Neural cell (in vitro differentiated cells): ENCODE measurements at regions not wholly inside any gene's neighbourhood (a gene's known extent, or its start where the extent isn't known, plus 50 kb on each side); places are given as distances from the start of the nearest gene placed in this dataset.
"Not testable (repeated sequence)": the region's sequence is repeated elsewhere in the genome, so short reads cannot be mapped to it uniquely, and the experiment has no call there.

Experiments
- H2AFZ ChIP-seq: fragments of 200-600, 300-800 bp; sonication (generic), shearing (Covaris generic); 2 replicates; pipeline ENCODE4 v1.6.0; 2014; ENCODE audit warnings: low read depth, mild to moderate bottlenecking, antibody characterized with exemption, low read length, moderate library complexity
- H3F3A ChIP-seq: fragments of 200-600 bp; shearing (Covaris generic); 2 replicates; pipeline ENCODE4 v1.6.1; 2016; ENCODE audit warnings: mild to moderate bottlenecking, moderate library complexity, mixed read lengths, antibody characterized with exemption, low read length; ENCODE audit not compliant: insufficient read depth, poor library complexity, severe bottlenecking
- H3K27ac ChIP-seq: fragments of 200-600, 300-800 bp; sonication (generic), shearing (Covaris generic); 2 replicates; pipeline ENCODE4 v1.5.1; 2014; ENCODE audit warnings: mild to moderate bottlenecking, low read length, moderate library complexity
- H3K27me3 ChIP-seq: fragments of 300-800, 200-600 bp; sonication (generic), shearing (Covaris generic); 2 replicates; pipeline ENCODE4 v1.6.0; 2014; ENCODE audit warnings: mild to moderate bottlenecking, low read depth, low read length, moderate library complexity; ENCODE audit not compliant: insufficient read depth
- H3K36me3 ChIP-seq: fragments of 300-800, 200-600 bp; sonication (generic), shearing (Covaris generic); 2 replicates; pipeline ENCODE4 v1.5.1; 2014; ENCODE audit warnings: mild to moderate bottlenecking, antibody characterized with exemption, low read length, moderate library complexity; ENCODE audit not compliant: insufficient read depth
- H3K4me2 ChIP-seq: fragments of 300-800, 200-600 bp; sonication (generic), shearing (Covaris generic); 2 replicates; pipeline ENCODE4 v1.6.0; 2014; ENCODE audit warnings: mild to moderate bottlenecking, low read length
- H3K4me3 ChIP-seq: fragments of 300-800, 200-600 bp; sonication (generic), shearing (Covaris generic); 2 replicates; pipeline ENCODE4 v1.5.1; 2014; ENCODE audit warnings: mild to moderate bottlenecking, low read length, moderate library complexity
- H3K79me2 ChIP-seq: fragments of 200-600 bp; shearing (Covaris generic); replicated peaks from 2 replicates; pipeline ENCODE4 v1.6.0; 2014; ENCODE audit warnings: mild to moderate bottlenecking, low read length, moderate library complexity; ENCODE audit not compliant: insufficient read depth
- H3K9ac ChIP-seq: fragments of 300-800, 200-600 bp; sonication (generic), shearing (Covaris generic); 2 replicates; pipeline ENCODE4 v1.6.1; 2016; ENCODE audit warnings: mild to moderate bottlenecking, low read length, mixed read lengths
- H3K9me2 ChIP-seq: fragments of 200-600 bp; shearing (Covaris generic); 2 replicates; pipeline ENCODE4 v1.6.1; 2016; ENCODE audit warnings: mild to moderate bottlenecking, low read length, mixed read lengths; ENCODE audit not compliant: insufficient read depth
- H3K9me3 ChIP-seq: fragments of 200-600, 300-800 bp; sonication (generic), shearing (Covaris generic); 2 replicates; pipeline ENCODE4 v1.6.1; 2016; ENCODE audit warnings: mild to moderate bottlenecking, mixed run types, low read length, moderate library complexity, mixed read lengths
- H4K20me1 ChIP-seq: fragments of 200-600 bp; shearing (Covaris generic); 2 replicates; pipeline ENCODE4 v1.6.1; 2016; ENCODE audit warnings: mild to moderate bottlenecking, mixed run types; ENCODE audit not compliant: insufficient read depth
- EP300 ChIP-seq: fragments of 450-650 bp; conservative IDR thresholded peaks from 2 replicates; pipeline ENCODE4 v1.6.1; 2014; ENCODE audit warnings: antibody characterized with exemption, mild to moderate bottlenecking, moderate library complexity; ENCODE audit not compliant: poor library complexity, severe bottlenecking
- EZH2 ChIP-seq: fragments of 200-600, 300-800 bp; shearing (Covaris generic), sonication (generic); IDR thresholded peaks from 2 replicates; pipeline ENCODE4 v1.6.1; 2014; ENCODE audit warnings: antibody characterized with exemption, low read length, borderline replicate concordance, mild to moderate bottlenecking; ENCODE audit not compliant: insufficient read depth, poor library complexity, severe bottlenecking
- MXI1 ChIP-seq: fragments of 450-650 bp; conservative IDR thresholded peaks from 2 replicates; pipeline ENCODE4 v1.6.1; 2014; ENCODE audit warnings: antibody characterized with exemption, mild to moderate bottlenecking; ENCODE audit not compliant: poor library complexity, severe bottlenecking
- POLR2AphosphoS5 ChIP-seq: IDR thresholded peaks from 2 replicates; pipeline ENCODE4 v1.6.1; 2012
- RAD21 ChIP-seq: fragments of 450-650 bp; conservative IDR thresholded peaks from 2 replicates; pipeline ENCODE4 v1.6.1; 2014; ENCODE audit warnings: antibody characterized with exemption, mild to moderate bottlenecking, moderate library complexity
- REST ChIP-seq: IDR thresholded peaks from 2 replicates; pipeline ENCODE4 v1.6.1; 2012; ENCODE audit warnings: borderline replicate concordance
- SMC3 ChIP-seq: fragments of 450-650 bp; conservative IDR thresholded peaks from 2 replicates; pipeline ENCODE4 v1.6.1; 2014; ENCODE audit warnings: antibody characterized with exemption, mild to moderate bottlenecking, moderate library complexity; ENCODE audit not compliant: poor library complexity
- TAF1 ChIP-seq: IDR thresholded peaks from 2 replicates; pipeline ENCODE4 v1.6.1; 2012; ENCODE audit warnings: low read depth
- TF ChIP-seq, protein P1 (sequence below): fragments of 450-650 bp; IDR thresholded peaks from 2 replicates; pipeline ENCODE4 v1.5.1; 2014; ENCODE audit warnings: antibody characterized with exemption, mild to moderate bottlenecking, moderate library complexity; ENCODE audit not compliant: poor library complexity, severe bottlenecking

DNA sequence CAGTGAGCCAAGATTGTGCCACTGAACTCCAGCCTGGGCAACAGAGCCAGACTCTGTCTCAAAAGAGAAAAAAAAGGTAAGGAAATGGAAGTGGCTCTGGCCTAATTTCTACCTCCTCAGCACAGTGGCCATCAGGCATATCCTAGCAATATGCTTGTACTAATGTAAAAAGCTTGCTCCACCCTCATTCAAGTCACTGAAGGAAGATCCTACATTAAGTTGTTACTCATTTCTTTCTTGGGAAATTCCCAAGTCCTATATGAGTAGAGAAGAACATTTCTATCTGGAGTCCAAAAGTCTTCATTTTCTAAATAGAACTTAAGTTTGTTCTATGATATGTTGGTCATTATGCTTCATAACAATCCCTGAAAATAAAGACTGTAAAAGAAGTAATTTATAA lies 67.3 kb upstream of the HOXC13 start:
- no peaks in the 10 kb centered on the region for H3K79me2 ChIP-seq
- H3K27me3 ChIP-seq: no peaks in the 10 kb centered on the region
- no peaks in the 10 kb centered on the region for H3F3A ChIP-seq
- no peak overlapping the region for H3K27ac ChIP-seq
- H4K20me1 ChIP-seq: no peaks in the 10 kb centered on the region
- H3K4me2 ChIP-seq: no peak overlapping the region
- H2AFZ ChIP-seq: no peak overlapping the region
- no peaks in the 10 kb centered on the region for H3K9me2 ChIP-seq
- H3K36me3 ChIP-seq: no peaks in the 10 kb centered on the region
- TF ChIP-seq REST (no peak), TAF1 (no peak), EZH2 (no peak), EP300 (no peak), RAD21 (no peak)
- TF ChIP-seq, protein P1, sequence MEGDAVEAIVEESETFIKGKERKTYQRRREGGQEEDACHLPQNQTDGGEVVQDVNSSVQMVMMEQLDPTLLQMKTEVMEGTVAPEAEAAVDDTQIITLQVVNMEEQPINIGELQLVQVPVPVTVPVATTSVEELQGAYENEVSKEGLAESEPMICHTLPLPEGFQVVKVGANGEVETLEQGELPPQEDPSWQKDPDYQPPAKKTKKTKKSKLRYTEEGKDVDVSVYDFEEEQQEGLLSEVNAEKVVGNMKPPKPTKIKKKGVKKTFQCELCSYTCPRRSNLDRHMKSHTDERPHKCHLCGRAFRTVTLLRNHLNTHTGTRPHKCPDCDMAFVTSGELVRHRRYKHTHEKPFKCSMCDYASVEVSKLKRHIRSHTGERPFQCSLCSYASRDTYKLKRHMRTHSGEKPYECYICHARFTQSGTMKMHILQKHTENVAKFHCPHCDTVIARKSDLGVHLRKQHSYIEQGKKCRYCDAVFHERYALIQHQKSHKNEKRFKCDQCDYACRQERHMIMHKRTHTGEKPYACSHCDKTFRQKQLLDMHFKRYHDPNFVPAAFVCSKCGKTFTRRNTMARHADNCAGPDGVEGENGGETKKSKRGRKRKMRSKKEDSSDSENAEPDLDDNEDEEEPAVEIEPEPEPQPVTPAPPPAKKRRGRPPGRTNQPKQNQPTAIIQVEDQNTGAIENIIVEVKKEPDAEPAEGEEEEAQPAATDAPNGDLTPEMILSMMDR: no peak
- H3K9ac ChIP-seq: no peak overlapping the region
- H3K9me3 ChIP-seq: no peaks in the 10 kb centered on the region
- no peak overlapping the region for H3K4me3 ChIP-seq

DNA sequence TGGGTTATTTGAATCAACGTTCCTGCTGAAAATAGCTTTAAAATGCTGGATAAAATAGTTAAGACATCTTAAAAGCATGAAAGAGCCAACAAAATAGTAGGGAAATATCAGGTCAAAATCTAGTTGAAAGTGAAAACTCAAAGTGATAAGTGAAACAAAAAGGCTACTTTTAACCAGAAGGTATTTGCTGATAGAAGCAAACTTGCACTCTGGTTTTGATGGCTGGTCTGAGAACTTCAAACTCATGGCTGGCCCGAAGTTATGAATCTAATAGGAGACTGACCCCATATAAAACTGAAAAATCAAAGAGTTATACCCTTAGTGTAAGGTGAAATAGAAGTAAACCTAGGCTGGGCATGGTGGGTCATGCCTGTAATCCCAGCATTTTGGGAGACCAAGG lies 66.3 kb upstream of the HOXC13 start:
- H3K79me2 ChIP-seq: no peaks in the 10 kb centered on the region
- H3K4me3 ChIP-seq: no peak overlapping the region
- no peaks in the 10 kb centered on the region for H3F3A ChIP-seq
- TF ChIP-seq POLR2AphosphoS5 (no peak), EZH2 (no peak), MXI1 (no peak), REST (no peak), RAD21 (no peak), TAF1 (no peak), EP300 (no peak), SMC3 (no peak)
- TF ChIP-seq, protein P1: no peak
- no peaks in the 10 kb centered on the region for H4K20me1 ChIP-seq
- no peaks in the 10 kb centered on the region for H3K9me2 ChIP-seq
- H3K9me3 ChIP-seq: no peaks in the 10 kb centered on the region
- no peaks in the 10 kb centered on the region for H3K36me3 ChIP-seq
- H3K4me2 ChIP-seq: no peak overlapping the region
- no peak overlapping the region for H3K9ac ChIP-seq
- no peaks in the 10 kb centered on the region for H3K27me3 ChIP-seq
- H2AFZ ChIP-seq: no peak overlapping the region
- no peak overlapping the region for H3K27ac ChIP-seq

DNA sequence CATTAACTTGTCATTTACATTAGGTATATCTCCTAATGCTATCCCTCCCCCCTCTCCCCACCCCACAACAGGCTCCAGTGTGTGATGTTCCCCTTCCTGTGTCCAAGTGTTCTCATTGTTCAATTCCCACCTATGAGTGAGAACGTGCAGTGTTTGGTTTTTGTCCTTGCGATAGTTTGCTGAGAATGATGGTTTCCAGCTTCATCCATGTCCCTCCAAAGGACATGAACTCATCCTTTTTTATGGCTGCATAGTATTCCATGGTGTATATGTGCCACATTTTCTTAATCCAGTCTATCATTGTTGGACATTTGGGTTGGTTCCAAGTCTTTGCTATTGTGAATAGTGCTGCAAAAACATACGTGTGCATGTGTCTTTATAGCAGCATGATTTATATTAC lies 60.7 kb upstream of the HOXC13 start:
- not testable (repeated sequence) for H3K27ac ChIP-seq, H3K4me3 ChIP-seq, H3K36me3 ChIP-seq, H3K79me2 ChIP-seq, H3F3A ChIP-seq, H3K9me2 ChIP-seq, H3K27me3 ChIP-seq, H3K4me2 ChIP-seq, H4K20me1 ChIP-seq, H3K9me3 ChIP-seq, H2AFZ ChIP-seq, H3K9ac ChIP-seq
